ENCODE measurements at regions not wholly inside any gene's neighbourhood (a gene's known extent, or its start where the extent isn't known, plus 50 kb on each side); places are given as distances from the start of the nearest gene placed in this dataset.

DNA sequence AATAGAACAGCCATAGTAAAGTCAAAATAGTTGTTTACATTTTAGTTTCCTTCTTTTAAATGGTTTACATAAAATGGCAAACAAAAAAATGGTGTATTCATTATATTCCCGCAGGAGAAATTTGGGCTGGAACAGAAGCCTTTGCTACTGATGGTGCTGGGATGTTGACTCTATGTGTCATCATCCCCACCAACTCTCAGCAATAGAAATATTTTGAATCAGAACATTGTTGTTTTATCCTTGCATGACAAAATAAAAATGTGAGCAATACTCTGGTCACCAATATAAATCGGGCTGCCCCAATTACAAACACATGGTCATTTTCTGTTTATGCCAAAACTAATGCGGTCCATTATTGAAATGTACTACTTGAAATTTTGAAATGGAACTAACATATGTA lies 1131.6 kb upstream of the PCDH7 start:
- no peak overlapping the region for H2AFZ ChIP-seq (ENCODE audit: low read length)
- H3K36me3 ChIP-seq (ENCODE audit: insufficient read depth, low read length), result no peaks in the 10 kb centered on the region
- no peaks in the 10 kb centered on the region for H4K20me1 ChIP-seq (ENCODE audit: insufficient read depth, low read length)
- no peak overlapping the region for H3K27ac ChIP-seq (ENCODE audit: low read depth, low read length)
- no peak overlapping the region for H3K4me2 ChIP-seq (ENCODE audit: insufficient read depth, low read length)
- no peak overlapping the region for H3K4me3 ChIP-seq (ENCODE audit: insufficient read depth, low read length)
- no peak for DNase-seq (ENCODE audit: insufficient read length, low spot score, missing footprints)
- no peaks in the 10 kb centered on the region for H3K79me2 ChIP-seq (ENCODE audit: insufficient read depth, low read length)
- no peaks in the 10 kb centered on the region for H3K27me3 ChIP-seq (ENCODE audit: insufficient read depth, low read length)
- TF ChIP-seq, protein P1, sequence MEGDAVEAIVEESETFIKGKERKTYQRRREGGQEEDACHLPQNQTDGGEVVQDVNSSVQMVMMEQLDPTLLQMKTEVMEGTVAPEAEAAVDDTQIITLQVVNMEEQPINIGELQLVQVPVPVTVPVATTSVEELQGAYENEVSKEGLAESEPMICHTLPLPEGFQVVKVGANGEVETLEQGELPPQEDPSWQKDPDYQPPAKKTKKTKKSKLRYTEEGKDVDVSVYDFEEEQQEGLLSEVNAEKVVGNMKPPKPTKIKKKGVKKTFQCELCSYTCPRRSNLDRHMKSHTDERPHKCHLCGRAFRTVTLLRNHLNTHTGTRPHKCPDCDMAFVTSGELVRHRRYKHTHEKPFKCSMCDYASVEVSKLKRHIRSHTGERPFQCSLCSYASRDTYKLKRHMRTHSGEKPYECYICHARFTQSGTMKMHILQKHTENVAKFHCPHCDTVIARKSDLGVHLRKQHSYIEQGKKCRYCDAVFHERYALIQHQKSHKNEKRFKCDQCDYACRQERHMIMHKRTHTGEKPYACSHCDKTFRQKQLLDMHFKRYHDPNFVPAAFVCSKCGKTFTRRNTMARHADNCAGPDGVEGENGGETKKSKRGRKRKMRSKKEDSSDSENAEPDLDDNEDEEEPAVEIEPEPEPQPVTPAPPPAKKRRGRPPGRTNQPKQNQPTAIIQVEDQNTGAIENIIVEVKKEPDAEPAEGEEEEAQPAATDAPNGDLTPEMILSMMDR (IDR thresholded peaks at IDR 0.05; ENCODE audit: extremely low read depth, low read depth, low read length), result no peak
- no peaks in the 10 kb centered on the region for H3K9me3 ChIP-seq (ENCODE audit: low read depth, low read length)
- no peaks in the 10 kb centered on the region for H3K4me1 ChIP-seq (ENCODE audit: insufficient read depth, low read length)

DNA sequence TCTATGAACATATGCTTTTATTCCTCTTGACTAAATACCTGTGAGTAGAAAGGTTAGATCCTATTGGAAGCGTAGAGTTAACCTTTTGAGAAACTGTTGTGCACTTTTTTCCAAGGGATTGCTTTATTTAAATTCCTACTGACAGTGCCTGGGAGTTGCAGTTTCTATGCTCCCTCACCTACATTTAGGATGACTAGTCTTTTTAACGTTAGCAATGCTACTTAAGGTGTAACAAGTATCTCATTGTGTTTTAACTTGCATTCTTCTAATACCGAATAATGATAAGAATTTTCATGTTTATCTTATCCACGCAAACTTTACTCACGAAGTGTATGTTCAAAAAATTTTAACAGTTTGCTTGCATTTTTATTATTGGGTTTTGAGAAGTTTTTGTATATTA lies 1123.9 kb upstream of the PCDH7 start:
- Histone ChIP-seq H3K4me3 (ENCODE audit: insufficient read depth, low read length) (no peak overlapping the region), H3K36me3 (ENCODE audit: insufficient read depth, low read length) (no peaks in the 10 kb centered on the region), H3K27ac (ENCODE audit: low read depth, low read length) (no peak overlapping the region), H3K4me2 (ENCODE audit: insufficient read depth, low read length) (no peak overlapping the region), H3K27me3 (ENCODE audit: insufficient read depth, low read length) (no peaks in the 10 kb centered on the region), H2AFZ (ENCODE audit: low read length) (no peak overlapping the region), H4K20me1 (ENCODE audit: insufficient read depth, low read length) (no peaks in the 10 kb centered on the region), H3K9me3 (ENCODE audit: low read depth, low read length) (no peaks in the 10 kb centered on the region), H3K79me2 (ENCODE audit: insufficient read depth, low read length) (no peaks in the 10 kb centered on the region), H3K4me1 (ENCODE audit: insufficient read depth, low read length) (no peaks in the 10 kb centered on the region)
- TF ChIP-seq, protein P1 (IDR thresholded peaks at IDR 0.05; ENCODE audit: extremely low read depth, low read depth, low read length), result no peak
- DNase-seq (ENCODE audit: insufficient read length, low spot score, missing footprints), result no peak

DNA sequence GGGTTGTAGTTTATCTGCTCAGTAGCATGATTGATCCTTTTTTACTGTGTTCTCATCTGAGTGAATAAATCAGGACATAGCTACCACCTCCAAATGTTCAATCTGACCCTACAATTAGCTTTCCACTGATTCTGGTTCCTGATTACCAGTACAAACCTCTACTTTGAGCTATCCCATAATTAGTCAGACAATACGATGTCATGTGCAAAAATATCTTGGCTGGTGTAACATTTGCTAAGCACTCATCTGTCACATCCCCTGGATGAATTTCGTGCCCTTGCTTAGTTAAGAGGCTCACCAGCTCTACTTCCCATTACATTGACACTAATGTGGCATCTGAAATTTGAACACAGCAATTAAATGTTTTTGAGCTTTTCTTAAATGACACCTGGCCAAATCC lies 1101.0 kb upstream of the PCDH7 start:
- no peaks in the 10 kb centered on the region for H3K4me1 ChIP-seq (ENCODE audit: insufficient read depth, low read length)
- no peaks in the 10 kb centered on the region for H4K20me1 ChIP-seq (ENCODE audit: insufficient read depth, low read length)
- TF ChIP-seq, protein P1 (IDR thresholded peaks at IDR 0.05; ENCODE audit: extremely low read depth, low read depth, low read length), result no peak
- H3K4me3 ChIP-seq (ENCODE audit: insufficient read depth, low read length), result no peak overlapping the region
- no peaks in the 10 kb centered on the region for H3K27me3 ChIP-seq (ENCODE audit: insufficient read depth, low read length)
- H3K27ac ChIP-seq (ENCODE audit: low read depth, low read length), result no peak overlapping the region
- no peaks in the 10 kb centered on the region for H3K79me2 ChIP-seq (ENCODE audit: insufficient read depth, low read length)
- H2AFZ ChIP-seq (ENCODE audit: low read length), result no peak overlapping the region
- no peaks in the 10 kb centered on the region for H3K9me3 ChIP-seq (ENCODE audit: low read depth, low read length)
- H3K4me2 ChIP-seq (ENCODE audit: insufficient read depth, low read length), result no peak overlapping the region
- H3K36me3 ChIP-seq (ENCODE audit: insufficient read depth, low read length), result no peaks in the 10 kb centered on the region
- DNase-seq (ENCODE audit: insufficient read length, low spot score, missing footprints), result no peak

- H3K27ac ChIP-seq (ENCODE audit: low read depth, low read length), result no peak overlapping the region
- no peak overlapping the region for H3K4me3 ChIP-seq (ENCODE audit: insufficient read depth, low read length)
- no peaks in the 10 kb centered on the region for H3K79me2 ChIP-seq (ENCODE audit: insufficient read depth, low read length)
- no peak overlapping the region for H2AFZ ChIP-seq (ENCODE audit: low read length)
- no peak overlapping the region for H3K4me2 ChIP-seq (ENCODE audit: insufficient read depth, low read length)
- no peak for DNase-seq (ENCODE audit: insufficient read length, low spot score, missing footprints)
- TF ChIP-seq, protein P1 (IDR thresholded peaks at IDR 0.05; ENCODE audit: extremely low read depth, low read depth, low read length), result no peak
- no peaks in the 10 kb centered on the region for H4K20me1 ChIP-seq (ENCODE audit: insufficient read depth, low read length)
- no peaks in the 10 kb centered on the region for H3K36me3 ChIP-seq (ENCODE audit: insufficient read depth, low read length)
- no peaks in the 10 kb centered on the region for H3K27me3 ChIP-seq (ENCODE audit: insufficient read depth, low read length)
- peaks cover 4% of the 10 kb centered on the region for H3K9me3 ChIP-seq (ENCODE audit: low read depth, low read length)
- no peaks in the 10 kb centered on the region for H3K4me1 ChIP-seq (ENCODE audit: insufficient read depth, low read length)
These were observed 1088.0 kb upstream of the PCDH7 start for GRCh38 chr4:29632199-29632598.
